ENCODE measurements at regions not wholly inside any gene's neighbourhood (a gene's known extent, or its start where the extent isn't known, plus 50 kb on each side); places are given as distances from the start of the nearest gene placed in this dataset.

DNA sequence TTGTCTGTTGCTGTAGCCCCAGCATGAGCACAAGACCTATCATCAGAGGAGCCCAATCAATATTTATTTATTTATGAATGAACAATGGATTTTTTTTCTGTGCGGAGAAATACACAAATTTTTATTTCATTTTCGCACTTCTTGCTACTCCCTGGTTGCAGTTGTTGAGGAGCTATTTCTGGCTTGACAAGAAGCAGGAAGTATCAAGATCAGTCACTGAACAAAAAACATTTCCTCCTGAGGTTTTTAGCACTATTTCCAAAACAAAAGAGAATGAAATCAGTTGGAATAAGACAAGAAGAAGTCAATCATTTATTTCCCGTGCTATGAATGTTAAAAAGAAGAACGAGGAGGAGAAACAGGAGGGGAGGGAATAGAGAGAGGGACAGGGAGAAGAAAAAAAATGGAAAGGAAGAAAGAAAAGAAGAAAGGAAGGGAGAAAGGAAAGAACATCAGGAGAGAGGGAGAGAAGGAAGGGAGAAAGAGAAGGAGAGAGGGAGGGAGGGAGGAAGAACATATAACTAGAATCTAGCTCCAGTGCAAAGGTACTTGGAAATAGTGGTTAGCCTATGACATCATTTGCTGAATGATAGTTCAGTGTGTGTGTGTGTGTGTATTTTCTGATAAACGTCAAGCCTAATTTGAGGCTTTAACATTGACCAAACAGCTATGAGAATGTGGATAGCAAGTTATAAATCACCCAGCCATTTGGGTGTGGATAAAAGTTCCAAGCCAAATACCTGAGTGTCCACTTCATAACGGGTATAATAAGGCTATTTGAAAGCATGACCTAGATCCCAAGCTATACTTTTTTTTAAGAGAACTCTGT lies 586.0 kb downstream of the EBF1 start:
- no peak for TF ChIP-seq CTCF (IDR thresholded peaks at IDR 0.05; ENCODE audit: borderline replicate concordance, insufficient read depth, low read depth, low read length)
- H3K4me3 ChIP-seq (ENCODE audit: low read depth, low read length): no peak overlapping the region

- no peak overlapping the region for H3K4me3 ChIP-seq (ENCODE audit: low read depth, low read length)
- no peak for TF ChIP-seq CTCF (IDR thresholded peaks at IDR 0.05; ENCODE audit: borderline replicate concordance, insufficient read depth, low read depth, low read length)
These were observed 588.3 kb downstream of the EBF1 start for GRCh38 chr5:158511454-158511853.

DNA sequence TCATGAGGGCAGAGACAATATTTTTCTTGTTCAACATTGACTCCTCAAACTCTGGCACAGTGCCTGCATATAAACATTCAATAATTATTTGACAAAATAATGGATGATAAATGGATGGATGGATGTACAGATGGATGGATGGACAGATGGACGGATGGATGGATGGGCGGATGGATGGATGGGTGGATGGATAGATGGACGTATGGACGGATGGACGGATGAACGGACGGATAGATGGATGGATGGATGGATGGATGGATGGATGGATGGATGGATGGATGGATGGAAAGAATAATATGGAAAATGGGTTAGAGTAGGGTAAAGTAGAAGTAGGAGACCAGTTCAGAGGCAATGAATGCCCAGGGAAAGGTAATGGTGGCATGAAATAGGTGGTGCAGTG lies 589.2 kb downstream of the EBF1 start:
- TF ChIP-seq CTCF (IDR thresholded peaks at IDR 0.05; ENCODE audit: borderline replicate concordance, insufficient read depth, low read depth, low read length): no peak
- no peak overlapping the region for H3K4me3 ChIP-seq (ENCODE audit: low read depth, low read length)

DNA sequence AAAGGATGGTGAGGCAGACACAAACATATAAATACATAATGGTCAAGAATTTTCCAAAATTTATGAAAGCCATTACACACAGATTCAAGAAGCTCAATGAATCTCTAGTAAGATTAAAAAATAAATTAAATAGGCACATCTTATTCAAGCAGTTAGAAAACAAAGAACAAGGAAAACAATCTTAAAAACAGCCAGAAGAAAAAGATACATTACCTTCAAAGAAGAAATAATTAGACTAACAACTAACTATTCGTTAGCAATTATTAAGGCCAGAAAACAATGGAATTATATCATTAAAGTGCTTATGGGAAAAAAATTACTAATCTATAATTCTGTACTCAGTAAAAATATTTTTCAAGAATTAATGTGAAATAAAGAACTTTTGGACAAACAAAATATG lies 593.1 kb downstream of the EBF1 start:
- no peak for TF ChIP-seq CTCF (IDR thresholded peaks at IDR 0.05; ENCODE audit: borderline replicate concordance, insufficient read depth, low read depth, low read length)
- H3K4me3 ChIP-seq (ENCODE audit: low read depth, low read length): no peak overlapping the region

DNA sequence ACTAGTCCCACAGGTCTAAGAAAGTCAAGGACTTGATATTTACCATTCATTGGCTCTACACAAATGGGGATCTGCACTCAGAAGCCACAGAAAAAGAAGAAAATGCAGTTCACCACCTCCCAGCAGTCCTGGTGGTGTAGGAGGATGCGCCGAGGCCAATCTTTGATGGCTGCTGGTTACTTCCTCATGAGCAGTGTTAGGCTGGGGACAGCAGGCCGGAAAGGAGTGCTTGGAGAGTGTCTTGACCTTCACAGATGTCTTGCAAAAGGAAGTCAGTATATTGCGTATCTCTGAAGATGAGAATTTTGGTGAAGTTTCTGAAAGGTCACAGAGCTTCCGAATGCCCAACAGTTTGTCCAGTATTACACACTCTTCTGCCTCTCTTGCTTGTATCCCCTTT lies 597.0 kb downstream of the EBF1 start:
- no peak for TF ChIP-seq CTCF (IDR thresholded peaks at IDR 0.05; ENCODE audit: borderline replicate concordance, insufficient read depth, low read depth, low read length)
- H3K4me3 ChIP-seq (ENCODE audit: low read depth, low read length): no peak overlapping the region

DNA sequence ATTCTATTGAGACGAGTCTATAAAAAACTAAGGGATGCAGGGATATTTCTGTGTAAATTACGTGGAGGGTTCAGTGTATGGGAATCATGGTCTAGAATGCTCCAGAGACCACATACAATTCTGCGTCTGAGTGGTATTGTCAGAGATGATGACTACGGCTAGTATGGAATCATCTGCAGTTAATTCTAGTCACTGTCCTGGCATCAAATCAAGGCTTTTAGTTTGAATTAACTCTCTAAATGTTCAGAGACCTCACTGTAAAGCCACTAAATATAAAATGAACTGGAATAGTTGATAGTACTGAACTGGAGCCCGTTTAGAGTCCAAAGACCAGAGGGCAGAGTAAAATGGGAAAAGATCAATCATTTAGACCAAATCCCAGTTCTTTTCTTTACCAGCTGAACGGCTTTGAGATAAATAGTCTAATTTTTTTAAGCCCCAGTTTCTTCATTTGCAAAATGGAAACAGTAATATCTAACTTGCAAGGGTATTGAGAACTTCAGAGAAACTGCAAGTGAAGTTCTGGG lies 599.8 kb downstream of the EBF1 start:
- no peak for TF ChIP-seq CTCF (IDR thresholded peaks at IDR 0.05; ENCODE audit: borderline replicate concordance, insufficient read depth, low read depth, low read length)
- no peak overlapping the region for H3K4me3 ChIP-seq (ENCODE audit: low read depth, low read length)
